ENCODE measurements at regions not wholly inside any gene's neighbourhood (a gene's known extent, or its start where the extent isn't known, plus 50 kb on each side); places are given as distances from the start of the nearest gene placed in this dataset.

- no peak for DNase-seq
- Mint-ChIP-seq H3K36me3 (no peaks in the 10 kb centered on the region), H3K27ac (no peak overlapping the region)
These were observed 433.2 kb downstream of the FBXO15 start for GRCh38 chr18:73714466-73714865.

GRCh38 chr18:73711256-73711655, 436.4 kb downstream of the FBXO15 start:
- Mint-ChIP-seq H3K9me3 (no peaks in the 10 kb centered on the region), H3K4me1 (no peaks in the 10 kb centered on the region), H3K4me3 (no peak overlapping the region), H3K27me3 (no peaks in the 10 kb centered on the region), H3K27ac (no peak overlapping the region), H3K36me3 (no peaks in the 10 kb centered on the region)
- DNase-seq, result no peak
- CTCF ChIA-PET, result no interaction called here

More at GRCh38 chr18:73714466-73714865, 433.2 kb downstream of the FBXO15 start:
- Mint-ChIP-seq H3K9me3 (no peaks in the 10 kb centered on the region), H3K4me3 (no peak overlapping the region), H3K27me3 (no peaks in the 10 kb centered on the region), H3K4me1 (no peaks in the 10 kb centered on the region)
- CTCF ChIA-PET, result no interaction called here

GRCh38 chr18:73708591-73708990, 439.0 kb downstream of the FBXO15 start:
- no peaks in the 10 kb centered on the region for H3K36me3 Mint-ChIP-seq
- CTCF ChIA-PET, result no interaction called here

GRCh38 chr18:73707035-73707434, 440.6 kb downstream of the FBXO15 start:
- Mint-ChIP-seq H3K27me3 (no peaks in the 10 kb centered on the region), H3K4me1 (no peaks in the 10 kb centered on the region)
- CTCF ChIA-PET, result no interaction called here

More at GRCh38 chr18:73708591-73708990, 439.0 kb downstream of the FBXO15 start:
- H3K9me3 Mint-ChIP-seq, result no peaks in the 10 kb centered on the region
- no peak overlapping the region for H3K27ac Mint-ChIP-seq
- no peaks in the 10 kb centered on the region for H3K27me3 Mint-ChIP-seq
- no peaks in the 10 kb centered on the region for H3K4me1 Mint-ChIP-seq
- no peak overlapping the region for H3K4me3 Mint-ChIP-seq
- DNase-seq, result no peak

GRCh38 chr18:73697353-73697752, 450.3 kb downstream of the FBXO15 start:
- no peak overlapping the region for H3K27ac Mint-ChIP-seq
- H3K4me3 Mint-ChIP-seq, result no peak overlapping the region
- CTCF ChIA-PET, result no interaction called here
- no peaks in the 10 kb centered on the region for H3K36me3 Mint-ChIP-seq
- no peaks in the 10 kb centered on the region for H3K27me3 Mint-ChIP-seq
- H3K9me3 Mint-ChIP-seq, result no peaks in the 10 kb centered on the region
- no peaks in the 10 kb centered on the region for H3K4me1 Mint-ChIP-seq
- DNase-seq, result no peak

More at GRCh38 chr18:73707035-73707434, 440.6 kb downstream of the FBXO15 start:
- Mint-ChIP-seq H3K36me3 (no peaks in the 10 kb centered on the region), H3K9me3 (no peaks in the 10 kb centered on the region), H3K4me3 (no peak overlapping the region), H3K27ac (no peak overlapping the region)
- DNase-seq, result no peak

GRCh38 chr18:73696698-73697097, 450.9 kb downstream of the FBXO15 start:
- CTCF ChIA-PET, result no interaction called here
- Mint-ChIP-seq H3K4me1 (no peaks in the 10 kb centered on the region), H3K27ac (no peak overlapping the region), H3K27me3 (no peaks in the 10 kb centered on the region), H3K36me3 (no peaks in the 10 kb centered on the region), H3K9me3 (no peaks in the 10 kb centered on the region), H3K4me3 (no peak overlapping the region)
- no peak for DNase-seq

GRCh38 chr18:73696171-73696570, 451.5 kb downstream of the FBXO15 start:
- H3K4me3 Mint-ChIP-seq, result no peak overlapping the region
- H3K36me3 Mint-ChIP-seq, result no peaks in the 10 kb centered on the region
- no peak for DNase-seq
- no peaks in the 10 kb centered on the region for H3K4me1 Mint-ChIP-seq
- CTCF ChIA-PET, result no interaction called here
- no peaks in the 10 kb centered on the region for H3K27me3 Mint-ChIP-seq
- H3K9me3 Mint-ChIP-seq, result no peaks in the 10 kb centered on the region
- no peak overlapping the region for H3K27ac Mint-ChIP-seq

- CTCF ChIA-PET, result no interaction called here
- H3K27me3 Mint-ChIP-seq, result no peaks in the 10 kb centered on the region
- H3K4me3 Mint-ChIP-seq, result no peak overlapping the region
These were observed 454.5 kb downstream of the FBXO15 start for GRCh38 chr18:73693091-73693490.

GRCh38 chr18:73691624-73692023, 456.0 kb downstream of the FBXO15 start:
- Mint-ChIP-seq H3K36me3 (no peaks in the 10 kb centered on the region), H3K4me3 (no peak overlapping the region), H3K9me3 (peaks cover 2% of the 10 kb centered on the region), H3K4me1 (no peaks in the 10 kb centered on the region), H3K27ac (no peak overlapping the region), H3K27me3 (no peaks in the 10 kb centered on the region)
- CTCF ChIA-PET, result no interaction called here
- no peak for DNase-seq

More at GRCh38 chr18:73693091-73693490, 454.5 kb downstream of the FBXO15 start:
- H3K27ac Mint-ChIP-seq, result no peak overlapping the region
- H3K4me1 Mint-ChIP-seq, result no peaks in the 10 kb centered on the region
- peaks cover 2% of the 10 kb centered on the region for H3K9me3 Mint-ChIP-seq
- no peaks in the 10 kb centered on the region for H3K36me3 Mint-ChIP-seq
- no peak for DNase-seq

- Mint-ChIP-seq H3K9me3 (peaks cover 2% of the 10 kb centered on the region), H3K36me3 (no peaks in the 10 kb centered on the region), H3K4me1 (no peaks in the 10 kb centered on the region), H3K27me3 (no peaks in the 10 kb centered on the region), H3K4me3 (no peak overlapping the region), H3K27ac (no peak overlapping the region)
- CTCF ChIA-PET, result no interaction called here
- DNase-seq, result no peak
These were observed 456.5 kb downstream of the FBXO15 start for GRCh38 chr18:73691118-73691517.

- Mint-ChIP-seq H3K27me3 (no peaks in the 10 kb centered on the region), H3K27ac (no peak overlapping the region), H3K4me3 (no peak overlapping the region), H3K9me3 (peaks cover 2% of the 10 kb centered on the region), H3K36me3 (no peaks in the 10 kb centered on the region), H3K4me1 (no peaks in the 10 kb centered on the region)
- CTCF ChIA-PET, result no interaction called here
- no peak for DNase-seq
These were observed 457.4 kb downstream of the FBXO15 start for GRCh38 chr18:73690222-73690621.

GRCh38 chr18:73688851-73689711, 458.6 kb downstream of the FBXO15 start:
- Mint-ChIP-seq H3K9me3 (peaks cover 2% of the 10 kb centered on the region), H3K36me3 (no peaks in the 10 kb centered on the region), H3K4me1 (no peaks in the 10 kb centered on the region), H3K27ac (no peak overlapping the region), H3K4me3 (no peak overlapping the region), H3K27me3 (no peaks in the 10 kb centered on the region)
- CTCF ChIA-PET, result no interaction called here
- no peak for DNase-seq

GRCh38 chr18:73688161-73688560, 459.5 kb downstream of the FBXO15 start:
- Mint-ChIP-seq H3K4me1 (no peaks in the 10 kb centered on the region), H3K27me3 (no peaks in the 10 kb centered on the region), H3K27ac (no peak overlapping the region), H3K36me3 (no peaks in the 10 kb centered on the region), H3K9me3 (peaks cover 2% of the 10 kb centered on the region), H3K4me3 (no peak overlapping the region)
- CTCF ChIA-PET, result no interaction called here
- DNase-seq, result no peak

GRCh38 chr18:73684647-73685046, 463.0 kb downstream of the FBXO15 start:
- Mint-ChIP-seq H3K9me3 (no peaks in the 10 kb centered on the region), H3K4me3 (no peak overlapping the region), H3K4me1 (no peaks in the 10 kb centered on the region), H3K27ac (no peak overlapping the region), H3K27me3 (no peaks in the 10 kb centered on the region), H3K36me3 (no peaks in the 10 kb centered on the region)
- DNase-seq, result no peak
- CTCF ChIA-PET, result no interaction called here

- Mint-ChIP-seq H3K4me3 (no peak overlapping the region), H3K9me3 (no peaks in the 10 kb centered on the region), H3K27ac (no peak overlapping the region), H3K27me3 (no peaks in the 10 kb centered on the region), H3K36me3 (no peaks in the 10 kb centered on the region), H3K4me1 (no peaks in the 10 kb centered on the region)
- no peak for DNase-seq
- CTCF ChIA-PET, result no interaction called here
These were observed 464.0 kb downstream of the FBXO15 start for GRCh38 chr18:73683409-73684238.

Measured in activated naive CD4-positive, alpha-beta T cell treated with anti-CD3 and anti-CD28 coated beads, Interleukin-2, amount 10 ng/mL, durations not matched to agents 7 days and 5 days (primary cell).